PFSK-1 (cell line): ENCODE measurements at regions not wholly inside any gene's neighbourhood (a gene's known extent, or its start where the extent isn't known, plus 50 kb on each side); places are given as distances from the start of the nearest gene placed in this dataset.

Experiments used
- FOXP2 ChIP-seq: optimal IDR thresholded peaks from 2 replicates; pipeline ENCODE3; 2011; ENCODE audit warnings: borderline replicate concordance, control low read depth, inconsistent platforms; ENCODE audit not compliant: insufficient read depth; ENCODE audit errors: extremely low read length, extremely low read depth
- POLR2AphosphoS5 ChIP-seq: IDR thresholded peaks from 2 replicates; pipeline ENCODE4 v1.6.1; 2012; ENCODE audit warnings: low read depth, mild to moderate bottlenecking, control low read depth, low read length, moderate library complexity
- REST ChIP-seq, 2 experiments: IDR thresholded peaks; 2 replicates each; pipeline versions ENCODE4 v1.6.1 to v1.8.0; 2011 to 2012; ENCODE audit warnings: low read depth in 2 of 2, low read length in 2 of 2, control low read depth in 1 of 2, inconsistent platforms in 1 of 2, mild to moderate bottlenecking in 1 of 2, moderate library complexity in 1 of 2; ENCODE audit not compliant: insufficient read depth in 1 of 2
- SIN3A ChIP-seq: IDR thresholded peaks from 2 replicates; pipeline ENCODE4 v1.6.1; 2012; ENCODE audit warnings: mild to moderate bottlenecking, low read length, moderate library complexity, borderline replicate concordance; ENCODE audit not compliant: insufficient read depth
- TAF1 ChIP-seq: IDR thresholded peaks from 2 replicates; pipeline ENCODE4 v1.6.1; 2012; ENCODE audit warnings: low read length, control low read depth, borderline replicate concordance; ENCODE audit not compliant: insufficient read depth

- TF ChIP-seq REST (IDR thresholded peaks at IDR 0.05; ENCODE audit: insufficient read depth in 1 of 2, low read depth in 2 of 2, low read length in 2 of 2) (no peak), POLR2AphosphoS5 (no peak), SIN3A (no peak), FOXP2 (no peak), TAF1 (no peak)
These were observed 721.6 kb upstream of the TENM4 start for GRCh38 chr11:80162387-80162786.

- TF ChIP-seq REST (IDR thresholded peaks at IDR 0.05; ENCODE audit: insufficient read depth in 1 of 2, low read depth in 2 of 2, low read length in 2 of 2) (no peak), FOXP2 (no peak), POLR2AphosphoS5 (no peak), SIN3A (no peak), TAF1 (no peak)
These were observed 716.6 kb upstream of the TENM4 start for GRCh38 chr11:80157447-80157846.

DNA sequence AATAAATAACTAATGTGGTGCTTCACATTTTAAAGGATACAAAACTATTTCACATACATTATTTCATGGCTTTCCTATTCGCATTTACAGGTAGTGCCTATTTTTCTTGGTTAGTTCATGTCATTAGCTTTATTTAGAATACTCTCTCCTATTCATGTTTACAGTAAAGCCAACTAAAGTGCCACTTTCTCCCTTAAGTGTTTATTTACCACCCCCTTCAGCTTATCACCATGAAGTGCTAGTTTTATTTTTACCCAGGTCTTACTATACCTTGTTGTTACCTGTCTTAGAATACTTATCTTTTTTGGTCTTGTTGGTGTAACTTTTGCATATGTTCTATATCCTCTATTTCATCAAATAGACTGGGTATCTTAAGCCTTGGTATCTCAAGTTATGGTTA lies 715.2 kb upstream of the TENM4 start:
- TF ChIP-seq SIN3A (no peak), TAF1 (no peak), FOXP2 (no peak), POLR2AphosphoS5 (no peak), REST (IDR thresholded peaks at IDR 0.05; ENCODE audit: insufficient read depth in 1 of 2, low read depth in 2 of 2, low read length in 2 of 2) (no peak)

- TF ChIP-seq REST (IDR thresholded peaks at IDR 0.05; ENCODE audit: insufficient read depth in 1 of 2, low read depth in 2 of 2, low read length in 2 of 2), result no peak
- no peak for TF ChIP-seq POLR2AphosphoS5
- no peak for TF ChIP-seq FOXP2
- TF ChIP-seq TAF1, result no peak
- TF ChIP-seq SIN3A, result no peak
These were observed 714.7 kb upstream of the TENM4 start for GRCh38 chr11:80155412-80156017.

DNA sequence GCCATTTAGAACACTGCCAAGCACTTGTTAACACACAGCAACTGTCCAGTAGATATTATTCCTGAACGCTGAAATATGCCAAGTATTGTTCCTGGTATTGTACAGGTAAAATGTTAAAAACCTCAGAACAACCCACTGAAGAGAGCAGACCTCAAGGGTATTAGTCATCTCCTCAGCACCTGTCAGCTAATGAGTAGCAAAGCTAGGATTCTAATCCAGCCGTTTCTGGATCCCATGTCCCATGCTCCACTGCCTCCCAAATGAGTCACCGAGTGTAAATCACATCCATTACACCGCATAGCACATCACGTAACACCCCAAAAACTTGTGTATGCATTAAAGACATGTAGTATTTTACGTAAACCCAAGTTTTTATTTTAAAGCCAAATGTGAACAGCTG lies 705.4 kb upstream of the TENM4 start:
- TF ChIP-seq FOXP2, result no peak
- TF ChIP-seq TAF1, result no peak
- no peak for TF ChIP-seq POLR2AphosphoS5
- TF ChIP-seq REST (IDR thresholded peaks at IDR 0.05; ENCODE audit: insufficient read depth in 1 of 2, low read depth in 2 of 2, low read length in 2 of 2), result no peak
- TF ChIP-seq SIN3A, result no peak
